Renal cortex interstitium (tissue), 11 donors: ENCODE measurements at regions not wholly inside any gene's neighbourhood (a gene's known extent, or its start where the extent isn't known, plus 50 kb on each side); places are given as distances from the start of the nearest gene placed in this dataset.
A peak's percentile ranks its signal among the peaks of the same experiment; 100 is the strongest.
"Not testable (repeated sequence)": the region's sequence is repeated elsewhere in the genome, so short reads cannot be mapped to it uniquely, and the experiment has no call there.

Source experiments
- DNase-seq, 11 donors: peaks; one replicate each; pipeline ENCODE4 v3.0.0-alpha.2; 2013; ENCODE audit warnings: low read depth in 9 of 11, low spot score in 4 of 11; ENCODE audit errors: extremely low read depth in 1 of 11

GRCh38 chr10:105586451-105587098 lies 945.5 kb downstream of the SORCS3 start:
- no peak for DNase-seq

GRCh38 chr10:105585753-105586152 lies 944.7 kb downstream of the SORCS3 start:
- peak in 1 of 11 donors; percentile 12 for DNase-seq

- no peak for DNase-seq
Measured at GRCh38 chr10:105585171-105585570, 944.1 kb downstream of the SORCS3 start.

- no peak for DNase-seq
Measured at GRCh38 chr10:105579112-105579511, 938.0 kb downstream of the SORCS3 start.

- DNase-seq: no peak
Measured at GRCh38 chr10:105577865-105578607, 936.9 kb downstream of the SORCS3 start.

- DNase-seq: no peak
Measured at GRCh38 chr10:105559333-105560097, 918.4 kb downstream of the SORCS3 start.

GRCh38 chr10:105550453-105550852 lies 909.4 kb downstream of the SORCS3 start:
- not testable (repeated sequence) for DNase-seq

- no peak for DNase-seq
Measured at GRCh38 chr10:105549731-105550130, 908.6 kb downstream of the SORCS3 start.

- no peak for DNase-seq
Measured at GRCh38 chr10:105545101-105545500, 904.0 kb downstream of the SORCS3 start.

- no peak for DNase-seq
Measured at GRCh38 chr10:105540381-105540780, 899.3 kb downstream of the SORCS3 start.

GRCh38 chr10:105538874-105539273 lies 897.8 kb downstream of the SORCS3 start:
- no peak for DNase-seq

GRCh38 chr10:105535478-105535877 lies 894.4 kb downstream of the SORCS3 start:
- no peak for DNase-seq

GRCh38 chr10:105534086-105534485 lies 893.0 kb downstream of the SORCS3 start:
- no peak for DNase-seq

GRCh38 chr10:105516511-105516910 lies 875.4 kb downstream of the SORCS3 start:
- no peak for DNase-seq

- no peak for DNase-seq
Measured at GRCh38 chr10:105514106-105514505, 873.0 kb downstream of the SORCS3 start.

- DNase-seq: no peak
Measured at GRCh38 chr10:105509517-105509916, 868.4 kb downstream of the SORCS3 start.

GRCh38 chr10:105506262-105506661 lies 865.2 kb downstream of the SORCS3 start:
- peak in 1 of 11 donors; percentile 3 for DNase-seq

- no peak for DNase-seq
Measured at GRCh38 chr10:105503714-105504113, 862.6 kb downstream of the SORCS3 start.

- peak in 1 of 11 donors; percentile 3 for DNase-seq
Measured at GRCh38 chr10:105502058-105502457, 861.0 kb downstream of the SORCS3 start.

GRCh38 chr10:105494944-105495343 lies 853.9 kb downstream of the SORCS3 start:
- DNase-seq: no peak
